Vagina (tissue), 2 donors: ENCODE measurements at regions not wholly inside any gene's neighbourhood (a gene's known extent, or its start where the extent isn't known, plus 50 kb on each side); places are given as distances from the start of the nearest gene placed in this dataset.

Experiments
- DNase-seq, 2 donors: peaks; one replicate each; pipeline ENCODE4 v3.0.0-alpha.2; 2017; ENCODE audit errors: extremely low spot score in 2 of 2
- H3K27ac ChIP-seq: fragments of 200-600 bp; sonication (generic); one replicate; pipeline ENCODE4 v1.5.1; 2019
- H3K27me3 ChIP-seq: fragments of 200-600 bp; sonication (generic); one replicate; pipeline ENCODE4 v1.5.1; 2019
- H3K36me3 ChIP-seq, 2 donors: fragments of 200-600 bp; sonication (generic); one replicate each; pipeline ENCODE4 v1.5.1; 2017 to 2019
- H3K4me1 ChIP-seq: fragments of 200-600 bp; sonication (generic); one replicate; pipeline ENCODE4 v1.5.1; 2019
- H3K4me3 ChIP-seq, 2 donors: fragments of 200-600 bp; sonication (generic); 1 replicate in 1 of 2; 2 replicates in 1 of 2; pipeline ENCODE4 v1.5.1; 2016 to 2019
- H3K9me3 ChIP-seq: fragments of 200-600 bp; sonication (generic); one replicate; pipeline ENCODE4 v1.5.1; 2019
- POLR2A ChIP-seq, 2 donors: fragments of 450-650 bp; IDR thresholded peaks; one replicate each; pipeline ENCODE4 v1.6.1; 2017; ENCODE audit warnings: antibody characterized with exemption in 2 of 2, mild to moderate bottlenecking in 2 of 2, moderate library complexity in 2 of 2
- POLR2AphosphoS5 ChIP-seq, 2 donors: sonication (generic); formaldehyde crosslinking; IDR thresholded peaks; one replicate each; pipeline ENCODE4 v1.9.0; 2017; ENCODE audit warnings: antibody characterized with exemption in 2 of 2, mild to moderate bottlenecking in 2 of 2, low read depth in 1 of 2; ENCODE audit not compliant: insufficient read depth in 1 of 2
- intact Hi-C: fragments of 100-400 bp; cut with DNase I; formaldehyde crosslinking; loops from one replicate; pipeline ENCODE4 v1.15.1; 2023
- TF ChIP-seq, protein P1 (sequence below), 3 experiments: fragments of 450-650 bp in 2 of 3; fragments of 200-600 bp in 1 of 3; sonication (generic) in 1 of 3; IDR thresholded peaks; one replicate each; pipeline ENCODE4 v1.5.1; 2017 to 2019; ENCODE audit warnings: antibody characterized with exemption in 3 of 3, mild to moderate bottlenecking in 2 of 3, moderate library complexity in 2 of 3

DNA sequence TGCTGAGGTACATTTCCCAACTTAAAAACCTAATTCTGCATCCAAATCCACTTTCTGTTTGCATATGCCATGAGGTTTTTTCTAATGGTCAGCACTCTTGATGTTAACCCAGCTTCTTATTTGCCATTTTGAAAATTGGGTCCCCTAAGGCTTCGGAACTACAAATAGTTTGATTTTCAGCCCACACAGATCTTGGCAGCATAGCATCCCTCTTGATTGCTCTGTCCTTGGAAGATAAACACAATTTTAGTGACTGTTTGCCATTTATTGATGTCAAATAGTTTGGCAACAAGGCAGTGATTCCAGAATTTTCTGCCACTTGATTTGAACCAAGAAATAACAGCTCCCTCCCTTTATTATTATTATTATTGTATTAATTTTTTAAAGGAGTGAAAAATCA lies 696.9 kb downstream of the RAB28 start:
- Histone ChIP-seq H3K27me3 (no peaks in the 10 kb centered on the region), H3K27ac (no peak overlapping the region), H3K4me3 (no peak overlapping the region), H3K36me3 (no peaks in the 10 kb centered on the region), H3K4me1 (no peaks in the 10 kb centered on the region), H3K9me3 (no peaks in the 10 kb centered on the region)
- TF ChIP-seq, protein P1, sequence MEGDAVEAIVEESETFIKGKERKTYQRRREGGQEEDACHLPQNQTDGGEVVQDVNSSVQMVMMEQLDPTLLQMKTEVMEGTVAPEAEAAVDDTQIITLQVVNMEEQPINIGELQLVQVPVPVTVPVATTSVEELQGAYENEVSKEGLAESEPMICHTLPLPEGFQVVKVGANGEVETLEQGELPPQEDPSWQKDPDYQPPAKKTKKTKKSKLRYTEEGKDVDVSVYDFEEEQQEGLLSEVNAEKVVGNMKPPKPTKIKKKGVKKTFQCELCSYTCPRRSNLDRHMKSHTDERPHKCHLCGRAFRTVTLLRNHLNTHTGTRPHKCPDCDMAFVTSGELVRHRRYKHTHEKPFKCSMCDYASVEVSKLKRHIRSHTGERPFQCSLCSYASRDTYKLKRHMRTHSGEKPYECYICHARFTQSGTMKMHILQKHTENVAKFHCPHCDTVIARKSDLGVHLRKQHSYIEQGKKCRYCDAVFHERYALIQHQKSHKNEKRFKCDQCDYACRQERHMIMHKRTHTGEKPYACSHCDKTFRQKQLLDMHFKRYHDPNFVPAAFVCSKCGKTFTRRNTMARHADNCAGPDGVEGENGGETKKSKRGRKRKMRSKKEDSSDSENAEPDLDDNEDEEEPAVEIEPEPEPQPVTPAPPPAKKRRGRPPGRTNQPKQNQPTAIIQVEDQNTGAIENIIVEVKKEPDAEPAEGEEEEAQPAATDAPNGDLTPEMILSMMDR (IDR thresholded peaks at IDR 0.05) = no peak
- TF ChIP-seq POLR2A (IDR thresholded peaks at IDR 0.05) (no peak), POLR2AphosphoS5 (IDR thresholded peaks at IDR 0.05; ENCODE audit: insufficient read depth in 1 of 2, low read depth in 1 of 2) (no peak)
- intact Hi-C loops = no loop called here
- no peak for DNase-seq

DNA sequence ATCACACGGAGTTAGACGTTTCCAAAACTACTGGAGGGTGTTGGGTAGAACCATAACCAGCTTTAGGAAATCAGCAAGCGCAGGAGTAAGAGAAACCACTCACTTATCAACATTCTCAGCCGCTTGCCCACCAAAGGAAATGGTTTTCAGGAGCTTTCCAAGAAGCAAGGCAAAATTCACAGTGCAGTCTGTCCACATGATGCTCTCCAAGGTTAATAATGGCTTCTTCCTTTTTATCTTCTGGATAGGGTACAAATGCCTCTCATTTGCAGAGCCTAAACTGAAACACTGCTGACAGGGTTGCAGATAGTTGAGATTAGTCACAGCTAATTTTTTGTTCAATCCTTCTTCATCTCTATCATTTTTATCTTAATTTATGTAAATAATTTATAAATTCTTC lies 705.4 kb downstream of the RAB28 start:
- TF ChIP-seq, protein P1 (IDR thresholded peaks at IDR 0.05) = no peak
- no peak for TF ChIP-seq POLR2AphosphoS5 (IDR thresholded peaks at IDR 0.05; ENCODE audit: insufficient read depth in 1 of 2, low read depth in 1 of 2)
- TF ChIP-seq POLR2A (IDR thresholded peaks at IDR 0.05) = no peak
- intact Hi-C loops = no loop called here
- no peaks in the 10 kb centered on the region for H3K4me1 ChIP-seq
- H3K4me3 ChIP-seq = no peak overlapping the region
- no peak for DNase-seq
- no peaks in the 10 kb centered on the region for H3K36me3 ChIP-seq
- H3K27me3 ChIP-seq = no peaks in the 10 kb centered on the region
- no peak overlapping the region for H3K27ac ChIP-seq
- no peaks in the 10 kb centered on the region for H3K9me3 ChIP-seq

DNA sequence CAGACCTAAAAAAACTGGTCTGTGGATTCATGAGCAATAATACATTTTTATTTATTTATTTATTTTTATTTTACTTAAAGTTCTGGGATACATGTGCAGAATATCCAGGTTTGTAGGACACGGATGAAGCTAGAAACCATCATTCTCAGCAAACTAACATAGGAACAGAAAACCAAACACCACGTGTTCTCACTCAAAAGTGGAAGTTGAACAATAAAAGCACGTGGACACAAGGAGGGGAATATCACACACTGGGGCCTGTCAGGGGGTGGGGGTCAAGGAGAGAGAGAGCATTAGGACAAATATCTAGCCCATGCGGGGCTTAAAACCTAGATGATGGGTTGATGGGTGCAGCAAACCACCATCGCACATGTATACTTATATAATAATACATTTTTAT lies 705.9 kb downstream of the RAB28 start:
- no peak overlapping the region for H3K4me3 ChIP-seq
- no peak overlapping the region for H3K27ac ChIP-seq
- TF ChIP-seq POLR2AphosphoS5 (IDR thresholded peaks at IDR 0.05; ENCODE audit: insufficient read depth in 1 of 2, low read depth in 1 of 2) = no peak
- no peak for TF ChIP-seq POLR2A (IDR thresholded peaks at IDR 0.05)
- TF ChIP-seq, protein P1 (IDR thresholded peaks at IDR 0.05) = no peak

DNA sequence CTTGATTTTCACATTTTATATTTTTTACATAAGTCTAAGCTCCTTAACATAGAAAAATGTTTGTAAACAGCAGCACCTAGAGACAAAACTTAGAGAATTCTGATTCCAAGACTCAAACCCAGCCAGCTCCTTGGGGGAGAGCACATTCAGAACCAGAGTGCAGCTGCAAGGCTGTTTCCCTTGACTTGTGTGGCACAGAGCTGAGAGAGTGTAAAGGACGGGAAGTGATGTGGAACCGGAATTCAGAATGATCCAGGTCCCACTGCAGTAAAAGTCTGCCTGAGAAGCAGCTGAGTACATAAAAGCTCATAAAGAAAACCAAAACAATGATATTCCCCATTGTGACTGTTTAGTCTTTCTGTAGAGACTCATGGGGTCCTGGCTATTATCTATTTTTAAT lies 713.8 kb downstream of the RAB28 start:
- TF ChIP-seq, protein P1 (IDR thresholded peaks at IDR 0.05) = no peak
- TF ChIP-seq POLR2AphosphoS5 (IDR thresholded peaks at IDR 0.05; ENCODE audit: insufficient read depth in 1 of 2, low read depth in 1 of 2) (no peak), POLR2A (IDR thresholded peaks at IDR 0.05) (no peak)
- H3K4me1 ChIP-seq = no peaks in the 10 kb centered on the region
- H3K36me3 ChIP-seq = no peaks in the 10 kb centered on the region
- intact Hi-C loops = no loop called here
- H3K9me3 ChIP-seq = no peaks in the 10 kb centered on the region
- no peak for DNase-seq
- no peak overlapping the region for H3K4me3 ChIP-seq
- H3K27ac ChIP-seq = no peak overlapping the region
- no peaks in the 10 kb centered on the region for H3K27me3 ChIP-seq

More for the DNA sequence above, 705.9 kb downstream of the RAB28 start:
- Histone ChIP-seq H3K27me3 (no peaks in the 10 kb centered on the region), H3K4me1 (no peaks in the 10 kb centered on the region), H3K9me3 (no peaks in the 10 kb centered on the region), H3K36me3 (no peaks in the 10 kb centered on the region)
- intact Hi-C loops = no loop called here
- DNase-seq = no peak

DNA sequence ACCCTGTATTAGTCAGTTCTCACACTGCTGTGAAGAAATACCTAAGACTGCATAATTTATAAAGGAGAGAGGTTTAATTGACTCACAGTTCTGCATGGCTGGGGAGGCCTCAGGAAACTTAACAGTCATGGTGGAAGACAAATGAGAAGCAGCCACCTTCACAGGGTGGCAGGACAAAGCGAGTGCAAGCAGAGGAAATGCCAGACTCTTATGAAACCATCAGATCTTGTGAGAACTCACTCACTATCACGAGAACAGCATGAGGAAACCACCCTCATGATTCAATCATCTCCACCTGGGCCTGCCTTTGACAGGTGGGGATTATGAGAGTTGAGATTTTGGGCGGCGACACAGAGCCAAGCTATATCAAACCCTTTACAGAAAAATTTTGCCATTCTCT lies 722.4 kb downstream of the RAB28 start:
- TF ChIP-seq POLR2AphosphoS5 (IDR thresholded peaks at IDR 0.05; ENCODE audit: insufficient read depth in 1 of 2, low read depth in 1 of 2) (no peak), POLR2A (IDR thresholded peaks at IDR 0.05) (no peak)
- TF ChIP-seq, protein P1 (IDR thresholded peaks at IDR 0.05) = no peak

More for the DNA sequence above, 722.4 kb downstream of the RAB28 start:
- Histone ChIP-seq H3K9me3 (no peaks in the 10 kb centered on the region), H3K4me1 (no peaks in the 10 kb centered on the region), H3K27me3 (no peaks in the 10 kb centered on the region), H3K27ac (no peak overlapping the region), H3K4me3 (no peak overlapping the region), H3K36me3 (no peaks in the 10 kb centered on the region)
- no peak for DNase-seq
- intact Hi-C loops = no loop called here
